ENCODE measurements at regions not wholly inside any gene's neighbourhood (a gene's known extent, or its start where the extent isn't known, plus 50 kb on each side); places are given as distances from the start of the nearest gene placed in this dataset.
A peak's percentile ranks its signal among the peaks of the same experiment; 100 is the strongest.

DNA sequence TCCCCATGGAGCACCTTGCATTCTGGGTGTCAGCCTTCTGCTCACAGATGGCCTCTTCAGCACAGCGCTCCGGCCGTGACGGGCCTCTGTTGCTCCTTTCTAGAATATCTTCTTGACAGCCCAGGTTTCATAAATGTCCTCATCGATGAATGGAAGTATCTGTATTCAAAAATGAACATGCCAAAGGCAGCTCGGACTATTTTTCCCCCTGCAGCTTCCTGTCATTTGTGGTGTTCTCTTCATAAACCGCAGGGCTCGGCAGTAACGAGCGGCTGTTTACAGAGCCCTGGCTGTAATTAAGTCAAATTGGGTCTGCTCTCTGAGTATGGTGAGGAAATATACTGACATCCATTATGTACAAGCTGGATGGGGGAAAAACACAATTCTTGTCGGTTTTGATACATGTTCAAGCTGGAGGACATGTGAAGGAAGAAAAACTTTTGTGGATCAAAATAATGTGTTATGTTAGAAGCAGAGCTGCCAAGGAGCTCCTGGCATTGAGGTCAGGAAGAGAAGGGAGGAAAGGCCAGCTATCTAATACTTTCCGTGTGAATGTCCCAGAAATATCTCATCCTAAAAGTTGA, 154.1 kb upstream of the CD180 start:
- peak; percentile 20 to 36 for DNase-seq

DNA sequence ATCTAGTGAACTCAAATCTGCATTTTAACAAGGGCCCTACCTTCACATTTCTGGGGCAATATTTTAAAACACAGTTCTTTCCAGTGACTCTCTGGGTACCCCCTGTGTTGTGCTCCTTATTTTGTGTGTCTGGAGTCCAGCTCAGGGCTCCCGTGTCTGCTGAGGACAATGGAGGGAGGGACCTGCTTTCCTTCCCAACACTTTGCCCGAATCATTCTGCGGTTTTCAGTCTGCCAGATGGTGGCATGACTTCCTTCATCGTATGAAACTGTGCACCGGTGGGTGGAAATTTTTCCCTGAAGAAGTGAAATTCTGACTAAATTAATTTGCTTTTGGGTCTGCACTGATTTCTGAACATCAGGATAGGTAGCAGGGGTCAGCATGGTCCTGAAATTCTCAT, 153.6 kb upstream of the CD180 start:
- peak in 1 of 2 experiments; percentile 30 for DNase-seq

DNA sequence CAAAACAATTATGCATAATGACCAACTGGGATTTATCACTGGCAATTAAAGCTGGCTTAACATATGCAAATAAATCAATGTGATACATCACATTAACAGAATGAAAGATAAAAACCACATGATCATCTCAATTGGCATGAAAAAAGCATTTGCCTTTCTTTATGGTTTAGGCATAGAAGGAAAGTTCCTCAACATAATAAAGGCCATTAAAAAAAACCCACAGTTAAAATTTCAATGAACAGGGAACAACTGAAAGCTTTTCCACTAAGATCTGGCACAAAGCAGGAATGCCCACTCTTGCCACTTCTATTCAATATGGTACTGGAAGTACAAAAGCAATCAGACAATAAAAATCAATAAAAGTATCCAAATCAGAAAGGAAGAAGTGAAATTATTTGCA, 151.2 kb upstream of the CD180 start:
- no peak for DNase-seq

DNA sequence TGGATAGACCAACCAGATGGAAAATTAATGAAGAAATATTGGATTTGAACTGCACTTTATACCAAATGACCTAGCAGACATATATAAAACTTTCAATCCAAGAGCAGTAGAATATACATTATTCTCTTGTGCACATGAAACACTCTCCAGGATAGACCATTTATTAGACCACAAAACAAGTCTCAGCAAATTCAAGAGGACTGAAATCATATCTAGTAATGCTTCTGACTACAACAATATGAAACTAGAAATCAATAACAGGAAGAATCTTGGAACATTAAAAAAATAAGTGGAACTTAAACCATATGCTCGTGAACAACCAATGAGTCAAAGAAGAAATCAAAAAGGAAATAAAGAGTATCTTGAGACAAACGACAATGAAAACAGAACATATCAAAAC, 150.0 kb upstream of the CD180 start:
- no peak for DNase-seq

DNA sequence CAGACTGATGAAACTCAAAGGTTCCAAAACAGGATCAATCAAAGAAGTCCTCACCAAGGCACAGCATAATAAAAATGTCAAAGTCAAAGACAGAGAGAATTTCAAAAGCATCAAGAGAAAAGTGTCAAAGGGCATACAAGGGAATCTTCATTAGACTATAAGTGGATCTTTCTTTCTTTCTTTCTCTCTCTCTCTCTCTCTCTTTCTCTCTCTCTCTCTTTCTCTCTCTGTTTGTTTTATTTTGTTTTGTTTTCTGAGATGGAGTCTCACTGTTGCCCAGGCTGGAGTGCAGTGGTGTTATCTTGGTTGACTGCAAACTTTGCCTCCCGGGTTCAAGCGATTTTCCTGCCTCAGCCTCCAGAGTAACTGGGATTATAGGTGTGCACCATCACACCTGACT, 148.3 kb upstream of the CD180 start:
- no peak for DNase-seq

DNA sequence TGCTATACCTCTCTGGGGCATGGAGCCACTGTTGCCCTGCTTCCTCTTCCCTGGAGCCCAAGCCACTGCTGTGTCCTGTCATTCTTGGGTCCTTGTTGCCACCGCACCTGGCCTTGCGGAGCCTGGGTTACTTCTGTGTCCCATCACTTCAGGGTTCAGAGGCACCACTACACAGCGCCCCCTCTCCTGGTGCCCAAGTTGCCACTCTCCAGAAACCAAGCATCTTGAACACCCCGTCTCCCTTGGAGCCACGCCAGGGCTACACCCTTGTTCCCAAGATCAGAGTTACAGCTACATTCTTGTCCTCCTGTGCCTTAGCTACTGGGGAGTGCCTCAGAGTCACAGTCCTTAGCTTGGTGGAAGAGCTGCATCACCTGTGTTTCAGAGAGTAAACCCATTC, 147.2 kb upstream of the CD180 start:
- no peak for DNase-seq

DNA sequence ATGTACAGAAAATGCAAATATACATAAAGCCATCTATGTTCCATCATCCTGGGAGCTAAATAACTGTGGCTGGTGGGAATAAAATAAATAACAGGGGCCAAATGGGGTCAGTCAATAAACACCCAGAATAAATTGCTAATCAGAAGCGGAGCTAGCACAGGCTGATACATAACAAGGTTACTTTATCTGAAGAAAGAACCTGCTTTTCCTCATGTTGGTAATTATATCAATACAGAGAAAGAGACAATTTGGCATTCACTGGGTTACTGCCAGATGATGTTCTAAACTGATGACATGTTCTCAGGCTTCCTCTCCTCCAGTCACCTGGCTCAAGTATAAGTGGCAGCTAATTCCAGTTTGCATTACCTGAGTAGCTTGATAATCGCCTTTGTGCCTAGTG, 144.9 kb upstream of the CD180 start:
- DNase-seq: no peak

DNA sequence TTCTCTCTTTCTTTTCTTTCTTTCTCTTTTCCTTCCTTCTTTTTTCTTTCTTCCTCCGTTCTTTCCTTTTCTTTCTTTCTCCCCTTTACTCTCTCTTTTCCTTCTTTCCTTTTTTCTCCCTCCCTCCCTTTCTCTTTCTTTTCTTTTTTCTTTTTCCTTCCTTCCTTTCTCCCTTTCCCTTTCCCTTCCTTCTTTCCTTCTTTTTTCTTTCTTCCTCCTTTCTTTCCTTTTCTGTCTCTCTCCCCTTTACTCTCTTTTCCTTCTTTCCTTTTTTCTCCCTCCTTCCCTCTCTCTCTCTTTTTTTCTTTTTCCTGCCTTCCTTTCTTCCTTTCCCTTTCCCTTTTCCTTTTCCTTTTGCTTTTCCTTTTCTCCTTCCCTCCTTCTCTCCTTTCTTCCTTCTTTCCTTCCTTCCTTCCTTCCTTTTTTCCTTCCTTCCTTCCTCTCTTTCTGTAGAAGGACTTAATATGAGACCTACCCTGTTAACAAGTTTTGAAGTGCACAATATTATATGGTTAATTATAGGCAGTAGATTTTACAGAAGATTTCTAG, 142.7 kb upstream of the CD180 start:
- DNase-seq: no peak

DNA sequence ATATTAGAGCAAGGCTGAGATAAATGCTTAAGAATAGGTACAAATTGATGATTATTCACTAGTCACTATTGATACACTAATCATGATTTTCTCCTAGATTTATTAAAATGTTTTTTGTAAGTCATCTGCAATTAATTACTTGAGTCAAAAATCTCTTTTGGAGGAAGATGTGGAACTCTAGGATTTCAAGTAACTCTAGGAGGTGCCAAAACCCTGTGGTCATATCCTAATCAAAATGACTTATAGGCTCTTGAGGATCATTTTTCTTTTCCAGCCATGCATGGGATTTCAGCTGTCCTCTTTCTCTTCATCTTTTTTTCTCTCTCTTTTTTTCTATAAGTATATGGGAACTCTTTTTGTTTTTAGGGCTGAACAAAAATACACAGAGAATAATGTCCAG, 141.8 kb upstream of the CD180 start:
- no peak for DNase-seq

DNA sequence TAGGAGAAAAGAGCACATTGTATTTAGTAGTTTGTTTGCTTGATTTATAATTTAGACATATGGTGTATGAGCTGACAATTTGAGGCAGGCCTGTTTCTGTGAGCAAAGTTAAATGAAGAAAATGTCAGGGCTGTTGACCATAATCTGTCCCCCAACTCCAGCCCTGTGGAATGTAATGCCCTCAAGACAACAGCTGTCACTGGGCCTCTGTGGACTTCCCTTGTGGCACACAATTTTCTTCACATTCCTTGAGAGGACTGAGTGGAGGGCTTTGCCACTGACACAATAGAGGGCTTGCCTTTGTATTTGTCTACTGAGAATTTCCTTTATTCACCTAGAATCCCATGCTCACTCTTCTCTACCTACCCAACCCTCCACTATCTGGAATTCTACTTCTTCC, 141.2 kb upstream of the CD180 start:
- DNase-seq: no peak

DNA sequence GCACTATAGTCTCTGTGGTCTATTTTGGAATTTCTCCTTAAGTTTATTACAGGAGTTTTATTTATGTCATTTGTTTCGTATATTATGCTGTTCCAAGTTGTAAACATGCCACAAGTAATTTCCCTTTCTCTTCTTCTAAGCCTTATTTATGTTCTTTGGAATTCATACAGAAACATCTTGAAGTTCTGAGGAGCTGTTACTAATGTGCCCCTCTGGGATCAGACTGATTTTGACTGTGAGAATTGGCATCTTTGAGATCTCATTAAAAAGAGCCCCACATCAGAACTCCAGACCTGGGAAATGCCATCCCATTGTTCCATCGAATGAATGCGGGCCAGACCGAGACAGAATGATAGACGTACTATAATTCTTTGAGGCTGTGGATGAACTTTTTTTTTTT, 138.8 kb upstream of the CD180 start:
- DNase-seq: no peak

DNA sequence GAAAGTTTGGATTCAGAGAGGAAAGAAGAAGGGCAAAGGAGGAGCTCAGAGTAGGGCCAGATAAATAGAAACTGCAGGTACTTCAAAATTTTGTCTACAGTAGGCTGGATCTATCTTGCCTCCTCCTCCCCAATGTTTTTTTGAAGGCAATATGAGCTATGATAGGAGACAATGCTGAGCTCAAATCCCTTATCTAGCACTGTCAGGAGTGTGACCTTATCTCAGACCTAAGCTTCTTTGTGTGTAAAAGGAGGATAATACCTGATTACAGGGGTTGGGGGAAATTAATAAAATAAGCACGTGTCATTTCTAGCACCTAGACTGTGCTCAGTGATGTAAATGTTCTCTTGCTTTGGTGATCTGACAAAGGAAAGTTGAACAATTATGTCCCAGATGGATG, 137.8 kb upstream of the CD180 start:
- DNase-seq: no peak

DNA sequence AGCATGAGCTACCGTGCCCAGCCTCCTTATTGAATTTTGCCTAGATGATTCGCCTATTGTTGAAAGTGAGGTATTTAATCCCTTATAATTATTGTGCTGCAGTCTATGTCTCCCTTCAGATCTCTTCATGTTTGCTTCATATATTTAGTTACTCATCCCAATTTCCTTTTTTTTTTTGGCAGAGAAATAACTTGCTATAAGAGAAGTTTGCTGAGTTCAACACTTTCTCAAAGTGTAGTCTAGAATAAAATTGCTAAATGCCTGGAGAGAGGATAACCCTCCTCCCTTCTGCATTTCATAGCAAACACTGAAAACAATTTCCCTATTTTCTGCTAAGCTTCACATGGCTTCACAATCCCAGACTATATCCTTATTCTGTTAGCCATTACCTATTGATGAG, 136.6 kb upstream of the CD180 start:
- no peak for DNase-seq

DNA sequence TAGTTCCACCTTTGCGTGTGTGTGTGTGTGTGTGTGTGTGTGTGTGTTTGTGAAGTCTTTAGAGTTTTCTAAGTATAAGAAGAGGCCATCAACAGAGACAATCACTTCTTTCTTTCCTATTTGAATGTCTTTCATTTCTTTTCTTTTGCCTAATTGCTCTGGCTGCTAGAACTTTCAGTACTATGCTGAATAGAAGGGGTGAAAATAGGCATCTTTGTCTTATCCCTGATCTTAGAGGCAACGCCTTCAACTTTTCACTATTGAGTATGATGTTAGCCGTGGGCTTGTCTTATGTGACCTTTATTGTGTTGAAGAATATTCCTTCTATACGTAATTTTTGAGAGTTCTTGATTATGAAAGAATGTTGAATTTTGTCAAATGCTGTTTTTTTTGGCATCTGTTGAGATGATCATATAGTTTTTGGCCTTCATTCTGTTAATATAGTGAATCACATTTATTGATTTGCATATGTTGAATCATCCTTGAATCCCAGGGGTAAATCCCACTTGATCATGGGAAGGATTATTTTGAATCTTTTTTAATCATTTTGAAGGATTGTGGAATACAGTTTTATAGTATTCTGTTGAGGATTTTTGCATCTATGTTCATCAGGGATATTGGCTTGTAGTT, 134.8 kb upstream of the CD180 start:
- no peak for DNase-seq

DNA sequence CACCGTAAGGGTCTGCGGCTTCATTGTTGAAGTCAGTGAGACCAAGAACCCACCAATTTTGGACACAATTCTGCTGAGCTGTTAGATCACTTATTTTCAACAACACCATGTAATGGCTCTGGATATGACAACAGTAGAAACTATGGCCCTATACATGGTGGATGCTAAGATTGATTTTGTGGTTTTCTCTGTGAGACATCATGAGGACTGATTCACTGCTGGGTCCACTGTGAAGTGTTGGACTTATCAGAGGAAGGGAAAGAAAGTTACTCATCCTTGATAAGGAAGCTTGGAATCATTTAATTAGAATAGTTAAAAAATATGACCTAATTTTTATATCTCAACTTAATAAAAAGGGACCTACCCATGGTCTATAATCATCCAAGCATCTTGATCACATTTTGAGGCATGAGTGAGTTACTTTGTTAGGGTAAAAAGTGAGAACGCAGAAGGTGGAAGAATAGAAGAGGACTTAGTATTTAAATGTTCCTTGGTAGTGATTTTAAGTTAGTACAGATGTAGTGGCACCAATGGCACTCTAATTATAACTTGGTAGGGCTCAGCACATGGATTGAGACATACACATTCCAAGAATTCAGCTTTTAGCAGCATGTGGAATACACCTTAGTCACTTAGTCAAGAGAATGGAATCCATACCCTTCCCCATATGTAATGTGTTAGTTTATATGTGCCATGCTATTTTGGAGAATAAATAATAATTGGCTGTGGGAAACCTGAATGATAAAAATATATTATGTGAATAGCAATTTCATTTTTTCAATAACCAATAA, 123.5 kb upstream of the CD180 start:
- no peak for DNase-seq

DNA sequence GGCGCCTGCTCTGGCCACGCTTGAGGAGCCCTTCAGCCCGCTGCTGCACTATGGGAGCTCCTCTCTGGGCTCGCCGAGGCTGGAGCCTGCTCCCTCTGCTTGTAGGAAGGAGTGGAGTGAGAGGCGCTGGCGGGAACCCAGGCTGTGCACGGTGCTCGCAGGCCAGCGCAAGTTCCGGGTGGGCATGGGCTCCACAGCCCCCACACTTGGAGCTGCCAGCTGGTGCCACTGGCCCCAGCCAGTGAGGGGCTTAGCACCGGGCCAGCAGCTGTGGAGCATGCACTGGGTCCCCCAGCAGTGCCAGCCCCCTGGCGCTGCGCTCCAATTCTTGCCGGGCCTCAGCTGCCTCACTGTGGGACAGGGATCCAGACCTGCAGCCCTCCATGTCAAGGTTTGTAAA, 122.1 kb upstream of the CD180 start:
- DNase-seq: no peak

DNA sequence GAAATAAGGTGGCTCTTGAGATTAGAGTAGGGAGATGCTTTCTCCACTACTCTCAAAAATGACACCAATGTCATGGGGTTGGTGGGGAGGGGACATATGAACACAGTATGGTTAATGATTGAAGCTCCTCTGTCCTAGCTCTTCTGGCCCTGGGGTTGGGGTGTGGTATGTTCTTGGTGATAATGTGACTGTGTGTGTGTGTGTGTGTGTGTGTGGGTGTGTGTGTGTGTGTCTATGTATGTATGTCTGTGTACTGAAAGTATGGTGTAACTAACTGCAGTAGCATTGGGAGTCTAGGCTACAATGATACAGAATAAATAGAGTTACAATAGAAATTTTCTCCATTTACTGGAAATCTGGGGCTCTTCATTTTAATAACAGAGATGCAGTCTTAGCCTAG, 121.0 kb upstream of the CD180 start:
- DNase-seq: no peak

DNA sequence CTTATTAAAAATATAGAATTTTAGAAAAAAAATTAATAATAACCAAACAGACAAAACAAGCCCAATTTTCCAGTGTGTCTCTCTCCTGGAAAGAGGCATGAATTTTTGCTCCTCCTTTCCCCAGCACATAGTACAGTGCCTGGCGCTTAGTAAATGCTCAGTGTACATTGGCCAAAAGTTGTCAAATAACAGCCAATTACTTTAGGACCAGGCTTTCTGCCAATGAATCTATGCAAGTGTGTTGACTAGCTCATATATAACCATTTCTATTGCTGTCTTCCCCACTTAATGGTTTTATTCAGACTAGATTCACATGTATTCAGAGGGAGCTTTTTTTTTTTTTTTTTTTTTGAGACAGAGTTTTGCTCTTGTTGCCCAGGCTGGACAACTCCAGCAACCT, 120.1 kb upstream of the CD180 start:
- DNase-seq: no peak

DNA sequence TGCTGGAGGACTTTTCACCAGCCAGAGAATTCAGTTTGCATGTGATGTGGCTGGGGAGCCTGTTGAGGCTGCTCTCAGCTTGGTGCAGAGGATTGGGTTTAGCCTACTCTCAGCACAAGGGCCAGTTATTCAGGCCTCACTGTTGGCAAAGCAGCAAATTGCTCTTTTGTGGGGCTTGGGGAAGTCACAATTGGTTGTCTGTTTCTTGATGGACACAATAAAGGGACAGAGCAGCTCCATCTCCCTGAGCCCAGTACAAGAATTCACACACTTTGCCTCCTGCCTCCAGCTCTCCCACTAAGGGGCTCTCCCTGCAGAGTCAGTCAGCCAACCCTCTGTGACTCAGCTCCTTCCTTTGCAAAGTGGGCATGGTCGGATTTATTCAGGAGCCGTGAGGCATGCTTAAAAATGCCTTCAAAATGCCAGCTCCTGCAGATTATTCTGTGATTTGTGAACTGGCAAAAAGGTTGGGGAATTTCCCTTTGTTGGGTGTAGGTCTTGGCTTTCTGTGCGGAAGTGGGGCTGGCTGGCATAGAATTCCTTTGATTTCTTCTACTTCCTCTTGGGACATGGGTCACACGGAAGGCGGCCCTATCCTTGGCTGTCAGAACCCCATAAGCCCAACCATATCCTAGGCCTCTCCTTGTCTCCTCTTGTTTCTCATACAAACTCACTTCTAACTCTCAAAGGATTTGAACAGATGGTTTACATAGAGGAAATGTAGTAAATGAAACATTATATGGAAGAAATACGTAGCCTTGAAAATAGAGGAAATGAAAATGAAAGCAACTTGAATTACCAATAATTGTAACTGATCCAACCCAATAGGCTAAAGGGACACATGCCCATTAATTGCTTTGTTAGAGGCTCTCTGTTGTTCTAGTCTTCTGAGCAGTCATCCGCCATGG, 118.7 kb upstream of the CD180 start:
- DNase-seq: no peak

DNA sequence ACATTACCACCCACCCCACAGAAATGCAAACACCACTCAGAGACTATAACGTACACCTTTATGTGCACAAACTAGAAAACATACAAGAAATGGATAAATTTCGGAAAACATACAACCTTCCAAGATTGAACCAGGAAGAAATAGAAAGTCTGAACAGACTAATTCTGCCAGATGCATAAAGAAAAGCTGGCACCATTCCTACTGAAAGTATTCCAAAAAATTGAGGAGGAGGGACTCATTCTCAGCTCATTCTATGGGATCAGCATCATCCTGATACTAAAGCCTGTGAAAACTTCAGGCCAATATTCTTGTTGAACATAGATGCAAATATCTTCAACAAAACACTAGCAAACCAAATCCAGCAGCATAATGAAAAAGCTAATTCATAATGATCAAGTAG, 115.1 kb upstream of the CD180 start:
- no peak for DNase-seq

DNA sequence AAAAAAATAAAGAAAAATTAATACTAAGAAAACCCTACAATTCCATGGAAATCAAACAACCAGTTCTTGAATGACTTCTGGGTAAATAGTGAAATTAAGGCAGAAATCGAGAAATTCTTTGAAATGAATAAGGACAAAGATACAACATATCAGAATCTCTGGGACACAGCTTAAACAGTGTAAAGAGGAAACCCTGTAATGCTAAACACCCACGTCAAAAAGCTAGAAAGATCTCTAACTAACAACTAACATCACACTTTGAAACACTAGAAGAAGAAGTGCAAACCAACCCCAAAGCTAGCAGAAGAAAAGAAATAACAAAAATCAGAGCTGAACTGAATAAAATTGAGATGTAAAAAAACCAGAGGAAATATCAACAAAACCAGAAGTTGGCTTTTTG, 114.6 kb upstream of the CD180 start:
- DNase-seq: no peak

DNA sequence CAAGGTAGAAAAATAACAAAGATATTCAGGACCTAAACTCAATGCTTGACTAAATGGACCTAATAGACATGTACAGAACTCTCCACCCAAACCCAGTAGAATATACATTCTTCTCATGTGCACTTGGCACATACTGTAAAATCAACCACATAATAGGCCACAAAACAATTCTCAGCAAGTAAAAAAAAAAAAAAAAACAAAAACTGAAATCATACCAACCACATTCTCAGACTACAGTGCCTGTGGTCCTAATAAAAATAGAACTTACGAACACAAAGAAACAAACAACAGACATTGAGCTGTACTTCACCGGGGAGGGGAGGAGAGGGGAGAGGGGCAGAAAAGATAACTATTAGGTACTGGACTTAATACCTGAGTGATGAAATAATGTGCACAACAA, 114.1 kb upstream of the CD180 start:
- no peak for DNase-seq

DNA sequence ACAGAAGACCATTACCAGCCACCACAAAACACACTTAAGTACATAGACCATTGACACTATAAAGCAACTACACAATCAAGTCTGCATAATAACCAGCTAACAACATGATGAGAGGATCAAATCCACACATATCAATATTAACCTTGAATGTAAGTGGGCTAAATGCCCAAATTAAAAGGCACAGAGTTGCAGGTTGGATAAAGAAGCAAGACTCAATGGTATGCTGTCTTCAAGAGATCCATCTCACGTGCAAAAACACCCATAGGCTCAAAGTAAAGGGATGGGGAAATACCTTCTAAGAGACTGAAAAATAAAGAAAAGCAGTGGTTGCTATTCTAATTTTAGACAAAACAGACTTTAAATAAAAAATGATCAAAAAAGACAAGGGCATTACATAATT, 113.6 kb upstream of the CD180 start:
- DNase-seq: no peak

Data from SHP77 (cell line).